IMR-90 (cell line): ENCODE measurements at regions not wholly inside any gene's neighbourhood (a gene's known extent, or its start where the extent isn't known, plus 50 kb on each side); places are given as distances from the start of the nearest gene placed in this dataset.

ENCODE experiments used
- ATAC-seq: fragments of 200-7000 bp; cut with Tn5 transposase; 2 replicates; pipeline ENCODE4 v1.9.1; 2020; ENCODE audit warnings: low read depth, mild to moderate bottlenecking, moderate library complexity
- BruUV-seq: library from RNA; stranded (reverse); fragments of 400-500 nt; replicated peaks from 2 replicates; lab custom pipeline; 2021; lab: Mats Ljungman, UMichigan
- CTCF ChIA-PET: fragments of 300-600 bp; formaldehyde crosslinking; extraction: SDS; loops from one replicate; lab custom pipeline; 2021; ENCODE audit warnings: antibody characterized with exemption; lab: Yijun Ruan, JAX
- POLR2A ChIA-PET: fragments of 300-600 bp; sonication (Branson Sonifier 250); formaldehyde crosslinking; loops from one replicate; lab custom pipeline; 2022; ENCODE audit warnings: antibody characterized with exemption; ENCODE audit not compliant: unreplicated experiment; lab: Charles Lee
- DNase-seq: peaks from one replicate; pipeline ENCODE4 v3.0.0; 2013
- H2AFZ ChIP-seq: replicated peaks from 2 replicates; pipeline ENCODE3; 2013; ENCODE audit warnings: low read length, mild to moderate bottlenecking; ENCODE audit not compliant: poor library complexity
- H2AK5ac ChIP-seq: 2 replicates; pipeline ENCODE4 v1.6.1; 2013; ENCODE audit warnings: low read depth, low read length, inconsistent platforms
- H2AK9ac ChIP-seq: replicated peaks from 2 replicates; pipeline ENCODE3; 2013; ENCODE audit warnings: mild to moderate bottlenecking, low read depth, low read length, moderate library complexity; ENCODE audit not compliant: poor library complexity
- H2BK120ac ChIP-seq: 2 replicates; pipeline ENCODE4 v1.6.1; 2013; ENCODE audit warnings: low read depth, low read length, inconsistent platforms
- H2BK15ac ChIP-seq: 3 replicates; pipeline ENCODE4 v1.6.1; 2013; ENCODE audit warnings: low read depth, low read length, inconsistent platforms
- H2BK20ac ChIP-seq: 2 replicates; pipeline ENCODE4 v1.6.1; 2013; ENCODE audit warnings: low read depth, mild to moderate bottlenecking, inconsistent platforms, low read length, moderate library complexity
- H2BK5ac ChIP-seq: 2 replicates; pipeline ENCODE4 v1.6.1; 2013; ENCODE audit warnings: mild to moderate bottlenecking, low read depth, low read length, inconsistent platforms; ENCODE audit not compliant: poor library complexity, severe bottlenecking
- H3K14ac ChIP-seq: replicated peaks from 2 replicates; pipeline ENCODE4 v1.6.1; 2013; ENCODE audit warnings: low read depth, low read length, inconsistent platforms
- H3K18ac ChIP-seq: 2 replicates; pipeline ENCODE4 v1.6.1; 2013; ENCODE audit warnings: low read depth, low read length, control low read depth
- H3K23ac ChIP-seq: 2 replicates; pipeline ENCODE4 v1.6.1; 2013; ENCODE audit warnings: low read depth, low read length, inconsistent platforms
- H3K27ac ChIP-seq: 2 replicates; pipeline ENCODE4 v1.5.1; 2013; ENCODE audit warnings: mild to moderate bottlenecking, control low read depth, low read length; ENCODE audit not compliant: insufficient read depth
- H3K27me3 ChIP-seq: 2 replicates; pipeline ENCODE4 v1.6.1; 2013; ENCODE audit warnings: low read length; ENCODE audit not compliant: control insufficient read depth, insufficient read depth
- H3K36me3 ChIP-seq: 2 replicates; pipeline ENCODE4 v1.6.1; 2013; ENCODE audit warnings: low read length, mixed read lengths; ENCODE audit not compliant: control insufficient read depth, insufficient read depth
- H3K4ac ChIP-seq: 2 replicates; pipeline ENCODE4 v1.6.1; 2013; ENCODE audit warnings: low read depth, low read length, inconsistent platforms
- H3K4me1 ChIP-seq: 2 replicates; pipeline ENCODE4 v1.6.1; 2013; ENCODE audit warnings: low read length, mixed read lengths; ENCODE audit not compliant: control insufficient read depth, insufficient read depth
- H3K4me2 ChIP-seq: 2 replicates; pipeline ENCODE4 v1.6.1; 2013; ENCODE audit warnings: low read depth, mild to moderate bottlenecking, control low read depth, low read length, moderate library complexity
- H3K4me3 ChIP-seq: 2 replicates; pipeline ENCODE4 v1.5.1; 2013; ENCODE audit warnings: low read depth, mild to moderate bottlenecking, control low read depth, low read length, moderate library complexity; ENCODE audit not compliant: insufficient read depth
- H3K56ac ChIP-seq: 2 replicates; pipeline ENCODE4 v1.6.1; 2013; ENCODE audit warnings: low read length, inconsistent platforms; ENCODE audit not compliant: insufficient read depth; ENCODE audit errors: extremely low read depth
- H3K79me1 ChIP-seq, 2 experiments: 2 replicates each; pipeline ENCODE4 v1.6.1; 2013; ENCODE audit warnings: low read length in 2 of 2, inconsistent platforms in 1 of 2, low read depth in 1 of 2
- H3K9ac ChIP-seq: 2 replicates; pipeline ENCODE4 v1.6.1; 2013; ENCODE audit warnings: low read depth, low read length, control low read depth
- H3K9me1 ChIP-seq: 2 replicates; pipeline ENCODE4 v1.6.1; 2013; ENCODE audit warnings: low read length, inconsistent platforms; ENCODE audit not compliant: insufficient read depth
- H3K9me3 ChIP-seq: 2 replicates; pipeline ENCODE4 v1.6.1; 2013; ENCODE audit warnings: low read length; ENCODE audit not compliant: control insufficient read depth, insufficient read depth
- H4K20me1 ChIP-seq: 2 replicates; pipeline ENCODE4 v1.6.1; 2013; ENCODE audit warnings: low read length, inconsistent platforms; ENCODE audit not compliant: insufficient read depth
- H4K5ac ChIP-seq: 2 replicates; pipeline ENCODE4 v1.6.1; 2013; ENCODE audit warnings: mild to moderate bottlenecking, low read depth, low read length, control low read depth
- H4K8ac ChIP-seq, 2 experiments: 2 replicates each; pipeline ENCODE4 v1.6.1; 2013; ENCODE audit warnings: low read depth in 2 of 2, low read length in 2 of 2, control low read depth in 1 of 2, inconsistent platforms in 1 of 2
- H4K91ac ChIP-seq: 2 replicates; pipeline ENCODE4 v1.6.1; 2013; ENCODE audit warnings: low read depth, low read length, inconsistent platforms; ENCODE audit not compliant: insufficient read depth
- MAFK ChIP-seq: IDR thresholded peaks from 2 replicates; pipeline ENCODE4 v1.6.1; 2012; ENCODE audit warnings: low read depth, low read length, improper control_type of control experiment
- MXI1 ChIP-seq: IDR thresholded peaks from 2 replicates; pipeline ENCODE4 v1.6.1; 2012; ENCODE audit warnings: low read depth, mild to moderate bottlenecking, low read length, moderate library complexity, borderline replicate concordance
- NFE2L2 ChIP-seq: fragments of 150-350 bp; IDR thresholded peaks from 2 replicates; pipeline ENCODE4 v1.6.1; 2016; ENCODE audit warnings: low read depth, mild to moderate bottlenecking, low read length
- RCOR1 ChIP-seq: IDR thresholded peaks from 2 replicates; pipeline ENCODE4 v1.6.1; 2012; ENCODE audit warnings: mild to moderate bottlenecking, low read length, improper control_type of control experiment; ENCODE audit not compliant: insufficient replicate concordance
- RFX5 ChIP-seq: IDR thresholded peaks from 2 replicates; pipeline ENCODE4 v1.8.0; 2012; ENCODE audit warnings: low read depth, mild to moderate bottlenecking, low read length, moderate library complexity
- SMC3 ChIP-seq: fragments of 150-350 bp; IDR thresholded peaks from 2 replicates; pipeline ENCODE4 v1.6.1; 2016; ENCODE audit warnings: low read depth, mild to moderate bottlenecking, antibody characterized with exemption, low read length, moderate library complexity
- WGBS, 2 experiments: methylation state at CpG; one replicate each; pipeline versions ENCODE4 v1.1.5 to v1.1.7; 2013; ENCODE audit warnings: missing lambda C conversion rate in 2 of 2; ENCODE audit not compliant: insufficient read length in 1 of 2; ENCODE audit errors: extremely low coverage in 2 of 2; 5-methylcytosine and 5-hydroxymethylcytosine counted together
- dilution Hi-C: fragments of 300-500 bp; cut with HindIII; formaldehyde crosslinking; loops from one replicate; pipeline ENCODE4 v1.14.3; 2018; ENCODE audit warnings: low sequenced_read_pairs; ENCODE audit not compliant: unreplicated experiment
- in situ Hi-C: fragments of 300-500 bp; cut with MboI; formaldehyde crosslinking; loops from 3 replicates; pipeline ENCODE4 v1.14.3; 2019; ENCODE audit warnings: low sequenced_read_pairs, inconsistent platforms, mixed read lengths
- intact Hi-C: fragments of 100-400 bp; cut with micrococcal nuclease; formaldehyde crosslinking; loops from 2 replicates; pipeline ENCODE4 v1.10.0; 2022
- TF ChIP-seq, protein P1 (sequence below): fragments of 150-350 bp; IDR thresholded peaks from 2 replicates; pipeline ENCODE4 v1.6.1; 2017; ENCODE audit warnings: mild to moderate bottlenecking, antibody characterized with exemption, low read length, low read depth

DNA sequence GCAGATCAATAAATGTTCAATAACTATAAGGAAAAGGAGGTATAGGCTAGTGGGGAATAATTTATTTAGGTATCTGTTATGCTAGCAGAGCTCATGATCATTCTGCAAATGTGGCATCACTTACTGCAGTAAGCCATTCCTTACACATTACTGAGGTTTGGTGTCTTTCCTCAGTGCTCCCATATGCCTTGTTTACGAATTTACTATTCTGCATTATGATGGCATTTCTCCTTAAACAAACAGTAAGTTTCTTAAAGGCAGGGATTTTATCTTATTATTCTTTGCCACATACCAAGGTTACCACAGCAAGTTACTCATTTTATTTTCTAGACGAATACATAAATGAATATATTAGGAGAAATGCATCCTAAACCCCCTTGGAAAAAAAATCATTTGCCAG is 88.4 kb downstream of the DSEL start:
- H3K4me3 ChIP-seq: no peak overlapping the region

More for the DNA sequence above, 88.4 kb downstream of the DSEL start:
- Histone ChIP-seq H2BK15ac (0 out of 3 replicates have a peak overlapping the region, but pooled peaks have one; percentile 22), H4K8ac (peak overlapping the region in 1 of 2 experiments; percentile 41; a peak in 1 of 4 replicates), H3K9me3 (no peaks in the 10 kb centered on the region), H3K18ac (peak overlapping the region; percentile 7), H3K23ac (no peak overlapping the region), H3K27me3 (no peaks in the 10 kb centered on the region), H4K20me1 (no peaks in the 10 kb centered on the region), H2AK5ac (peak overlapping the region; percentile 61; the same call in 1 of the 2 replicates), H3K14ac (no peak overlapping the region), H4K91ac (peak overlapping the region; percentile 48; the same call in 1 of the 2 replicates), H3K79me1 (no peaks in the 10 kb centered on the region), H4K5ac (no peak overlapping the region), H2AK9ac (no peak overlapping the region), H3K4me2 (peak overlapping the region; percentile 18; the same call in 1 of the 2 replicates), H2AFZ (no peak overlapping the region), H3K36me3 (no peaks in the 10 kb centered on the region), H2BK120ac (peak overlapping the region; percentile 33; the same call in 1 of the 2 replicates), H3K4me1 (peaks cover 3% of the 10 kb centered on the region; the same call in 1 of the 2 replicates), H3K4ac (peak overlapping the region; percentile 1; the same call in 1 of the 2 replicates), H3K27ac (peak overlapping the region; percentile 3; the same call in 1 of the 2 replicates), H2BK5ac (peak overlapping the region; percentile 97), H2BK20ac (0 out of 2 replicates have a peak overlapping the region, but pooled peaks have one; percentile 17), H3K56ac (no peak overlapping the region), H3K9me1 (no peaks in the 10 kb centered on the region), H3K9ac (no peak overlapping the region)
- TF ChIP-seq RFX5 (no peak), NFE2L2 (no peak), MAFK (no peak), SMC3 (no peak), MXI1 (no peak), RCOR1 (no peak)
- TF ChIP-seq, protein P1, sequence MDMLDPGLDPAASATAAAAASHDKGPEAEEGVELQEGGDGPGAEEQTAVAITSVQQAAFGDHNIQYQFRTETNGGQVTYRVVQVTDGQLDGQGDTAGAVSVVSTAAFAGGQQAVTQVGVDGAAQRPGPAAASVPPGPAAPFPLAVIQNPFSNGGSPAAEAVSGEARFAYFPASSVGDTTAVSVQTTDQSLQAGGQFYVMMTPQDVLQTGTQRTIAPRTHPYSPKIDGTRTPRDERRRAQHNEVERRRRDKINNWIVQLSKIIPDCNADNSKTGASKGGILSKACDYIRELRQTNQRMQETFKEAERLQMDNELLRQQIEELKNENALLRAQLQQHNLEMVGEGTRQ: no peak
- dilution Hi-C loops (no loop called here), intact Hi-C loops (no loop called here), in situ Hi-C loops (no loop called here)
- peak; percentile 49 for DNase-seq
- no CpG with 5 or more reads among the region's 2 CpGs for WGBS, 2 experiments
- ChIA-PET CTCF (interaction anchor here (0.8 kb wide), 1 partner anchor 1381 kb away, joined by 3 read pairs; no protein-coding TSS in a partner anchor), POLR2A (no interaction called here)
- ATAC-seq: peak; percentile 58
- no TSS peak for BruUV-seq
